ENCODE measurements at regions not wholly inside any gene's neighbourhood (a gene's known extent, or its start where the extent isn't known, plus 50 kb on each side); places are given as distances from the start of the nearest gene placed in this dataset.

GRCh38 chr6:8513174-8513573 is 77.8 kb upstream of the SLC35B3 start:
- no peaks in the 10 kb centered on the region for H3K9me3 ChIP-seq (ENCODE audit: severe bottlenecking)
- ATAC-seq (ENCODE audit: low read depth) = no peak
- H3K27me3 ChIP-seq (ENCODE audit: insufficient read depth, poor library complexity, severe bottlenecking) = no peaks in the 10 kb centered on the region
- no peak overlapping the region for H3K4me3 ChIP-seq (ENCODE audit: severe bottlenecking)
- no peaks in the 10 kb centered on the region for H3K4me1 ChIP-seq (ENCODE audit: insufficient read depth, poor library complexity, severe bottlenecking)
- H3K27ac ChIP-seq (ENCODE audit: poor library complexity, severe bottlenecking) = no peak overlapping the region
- TF ChIP-seq, protein P1, sequence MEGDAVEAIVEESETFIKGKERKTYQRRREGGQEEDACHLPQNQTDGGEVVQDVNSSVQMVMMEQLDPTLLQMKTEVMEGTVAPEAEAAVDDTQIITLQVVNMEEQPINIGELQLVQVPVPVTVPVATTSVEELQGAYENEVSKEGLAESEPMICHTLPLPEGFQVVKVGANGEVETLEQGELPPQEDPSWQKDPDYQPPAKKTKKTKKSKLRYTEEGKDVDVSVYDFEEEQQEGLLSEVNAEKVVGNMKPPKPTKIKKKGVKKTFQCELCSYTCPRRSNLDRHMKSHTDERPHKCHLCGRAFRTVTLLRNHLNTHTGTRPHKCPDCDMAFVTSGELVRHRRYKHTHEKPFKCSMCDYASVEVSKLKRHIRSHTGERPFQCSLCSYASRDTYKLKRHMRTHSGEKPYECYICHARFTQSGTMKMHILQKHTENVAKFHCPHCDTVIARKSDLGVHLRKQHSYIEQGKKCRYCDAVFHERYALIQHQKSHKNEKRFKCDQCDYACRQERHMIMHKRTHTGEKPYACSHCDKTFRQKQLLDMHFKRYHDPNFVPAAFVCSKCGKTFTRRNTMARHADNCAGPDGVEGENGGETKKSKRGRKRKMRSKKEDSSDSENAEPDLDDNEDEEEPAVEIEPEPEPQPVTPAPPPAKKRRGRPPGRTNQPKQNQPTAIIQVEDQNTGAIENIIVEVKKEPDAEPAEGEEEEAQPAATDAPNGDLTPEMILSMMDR (IDR thresholded peaks at IDR 0.05; ENCODE audit: poor library complexity, severe bottlenecking) = no peak
- H3K36me3 ChIP-seq (ENCODE audit: low read depth) = no peaks in the 10 kb centered on the region
- no peak for DNase-seq (ENCODE audit: low spot score)

- Histone ChIP-seq H3K4me1 (ENCODE audit: insufficient read depth, poor library complexity, severe bottlenecking) (no peaks in the 10 kb centered on the region), H3K27ac (ENCODE audit: poor library complexity, severe bottlenecking) (no peak overlapping the region), H3K4me3 (ENCODE audit: severe bottlenecking) (no peak overlapping the region), H3K36me3 (ENCODE audit: low read depth) (no peaks in the 10 kb centered on the region), H3K9me3 (ENCODE audit: severe bottlenecking) (no peaks in the 10 kb centered on the region), H3K27me3 (ENCODE audit: insufficient read depth, poor library complexity, severe bottlenecking) (no peaks in the 10 kb centered on the region)
- no peak for DNase-seq (ENCODE audit: low spot score)
- no peak for ATAC-seq (ENCODE audit: low read depth)
- TF ChIP-seq, protein P1 (IDR thresholded peaks at IDR 0.05; ENCODE audit: poor library complexity, severe bottlenecking) = no peak
Observed at GRCh38 chr6:8507286-8507685, 71.9 kb upstream of the SLC35B3 start.

- DNase-seq (ENCODE audit: low spot score) = no peak
- no peaks in the 10 kb centered on the region for H3K4me1 ChIP-seq (ENCODE audit: insufficient read depth, poor library complexity, severe bottlenecking)
- no peaks in the 10 kb centered on the region for H3K36me3 ChIP-seq (ENCODE audit: low read depth)
Observed at GRCh38 chr6:8506126-8506525, 70.8 kb upstream of the SLC35B3 start.

DNA sequence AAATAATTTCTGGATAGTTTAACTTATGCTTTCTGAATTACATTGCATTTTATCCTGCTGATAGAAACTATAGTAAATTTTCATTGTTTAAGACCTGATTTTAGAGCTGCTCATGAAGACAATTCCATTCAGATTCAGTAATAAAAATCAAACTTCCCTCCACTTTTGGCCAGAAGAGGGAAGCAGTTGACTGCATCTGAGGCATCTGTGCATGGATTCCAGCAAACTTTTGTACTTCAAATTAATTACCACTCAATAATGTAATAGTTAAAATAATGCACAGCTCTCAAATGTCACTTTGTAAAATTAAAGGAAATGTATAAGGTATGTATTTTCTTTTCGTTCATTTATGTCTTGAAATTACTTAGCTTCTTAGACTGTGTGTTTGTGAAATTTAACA is 64.2 kb upstream of the SLC35B3 start:
- H3K9me3 ChIP-seq (ENCODE audit: severe bottlenecking) = no peaks in the 10 kb centered on the region
- no peak for ATAC-seq (ENCODE audit: low read depth)
- no peak overlapping the region for H3K4me3 ChIP-seq (ENCODE audit: severe bottlenecking)
- H3K27me3 ChIP-seq (ENCODE audit: insufficient read depth, poor library complexity, severe bottlenecking) = no peaks in the 10 kb centered on the region
- H3K4me1 ChIP-seq (ENCODE audit: insufficient read depth, poor library complexity, severe bottlenecking) = no peaks in the 10 kb centered on the region
- TF ChIP-seq, protein P1 (IDR thresholded peaks at IDR 0.05; ENCODE audit: poor library complexity, severe bottlenecking) = peak; percentile 67
- H3K36me3 ChIP-seq (ENCODE audit: low read depth) = no peaks in the 10 kb centered on the region
- no peak for DNase-seq (ENCODE audit: low spot score)
- no peak overlapping the region for H3K27ac ChIP-seq (ENCODE audit: poor library complexity, severe bottlenecking)

More at GRCh38 chr6:8506126-8506525, 70.8 kb upstream of the SLC35B3 start:
- Histone ChIP-seq H3K27ac (ENCODE audit: poor library complexity, severe bottlenecking) (no peak overlapping the region), H3K9me3 (ENCODE audit: severe bottlenecking) (no peaks in the 10 kb centered on the region), H3K4me3 (ENCODE audit: severe bottlenecking) (no peak overlapping the region), H3K27me3 (ENCODE audit: insufficient read depth, poor library complexity, severe bottlenecking) (no peaks in the 10 kb centered on the region)
- no peak for ATAC-seq (ENCODE audit: low read depth)
- TF ChIP-seq, protein P1 (IDR thresholded peaks at IDR 0.05; ENCODE audit: poor library complexity, severe bottlenecking) = no peak

- H3K9me3 ChIP-seq (ENCODE audit: severe bottlenecking) = no peaks in the 10 kb centered on the region
- TF ChIP-seq, protein P1 (IDR thresholded peaks at IDR 0.05; ENCODE audit: poor library complexity, severe bottlenecking) = no peak
- ATAC-seq (ENCODE audit: low read depth) = no peak
- no peak overlapping the region for H3K27ac ChIP-seq (ENCODE audit: poor library complexity, severe bottlenecking)
- no peaks in the 10 kb centered on the region for H3K27me3 ChIP-seq (ENCODE audit: insufficient read depth, poor library complexity, severe bottlenecking)
- no peak overlapping the region for H3K4me3 ChIP-seq (ENCODE audit: severe bottlenecking)
- no peaks in the 10 kb centered on the region for H3K36me3 ChIP-seq (ENCODE audit: low read depth)
- DNase-seq (ENCODE audit: low spot score) = no peak
- H3K4me1 ChIP-seq (ENCODE audit: insufficient read depth, poor library complexity, severe bottlenecking) = no peaks in the 10 kb centered on the region
Observed at GRCh38 chr6:8494730-8495129, 59.4 kb upstream of the SLC35B3 start.
